ENCODE measurements at regions not wholly inside any gene's neighbourhood (a gene's known extent, or its start where the extent isn't known, plus 50 kb on each side); places are given as distances from the start of the nearest gene placed in this dataset.

DNA sequence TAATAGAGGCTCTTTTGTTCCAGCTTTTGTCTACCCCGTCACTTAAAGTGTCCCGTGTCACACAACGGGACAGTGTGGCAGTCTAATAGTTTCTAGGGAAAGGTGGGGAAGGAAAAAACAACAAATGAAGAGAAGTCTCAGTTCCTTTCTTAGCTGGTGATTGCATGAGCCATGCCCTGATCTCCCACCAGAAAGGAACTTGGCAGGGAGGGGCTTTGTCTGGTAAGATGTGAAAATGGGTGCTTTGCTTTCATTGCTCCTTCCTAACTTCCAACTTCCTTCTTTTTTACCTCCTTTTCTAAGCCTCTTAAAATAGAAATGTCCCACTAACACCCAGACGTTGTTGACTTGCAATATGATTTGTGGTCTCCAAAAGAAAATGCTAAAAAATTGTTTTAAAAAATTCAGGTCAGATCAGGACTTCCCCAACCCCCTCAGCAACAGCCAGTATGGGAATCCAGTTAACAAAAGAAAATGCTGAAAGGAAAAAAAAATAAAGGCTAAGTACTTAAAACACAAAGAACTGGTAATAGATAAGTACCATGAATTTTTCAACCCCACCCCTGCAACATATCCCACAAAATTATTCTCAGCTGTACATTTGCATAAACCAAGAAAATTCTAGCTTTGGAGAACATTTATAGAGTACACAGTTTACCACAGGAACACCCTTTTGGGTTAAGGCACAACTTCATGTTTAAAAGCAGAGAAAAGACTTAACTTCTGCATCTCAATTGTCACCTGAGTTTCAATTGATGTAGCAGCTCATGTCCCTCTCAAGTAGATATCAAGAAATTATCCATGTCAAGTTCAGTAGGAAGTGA lies 106.2 kb downstream of the NIBAN1 start:
- no peak for TF ChIP-seq POLR2AphosphoS5 (IDR thresholded peaks at IDR 0.05; ENCODE audit: low read depth, low read length)
- TF ChIP-seq, protein P1, sequence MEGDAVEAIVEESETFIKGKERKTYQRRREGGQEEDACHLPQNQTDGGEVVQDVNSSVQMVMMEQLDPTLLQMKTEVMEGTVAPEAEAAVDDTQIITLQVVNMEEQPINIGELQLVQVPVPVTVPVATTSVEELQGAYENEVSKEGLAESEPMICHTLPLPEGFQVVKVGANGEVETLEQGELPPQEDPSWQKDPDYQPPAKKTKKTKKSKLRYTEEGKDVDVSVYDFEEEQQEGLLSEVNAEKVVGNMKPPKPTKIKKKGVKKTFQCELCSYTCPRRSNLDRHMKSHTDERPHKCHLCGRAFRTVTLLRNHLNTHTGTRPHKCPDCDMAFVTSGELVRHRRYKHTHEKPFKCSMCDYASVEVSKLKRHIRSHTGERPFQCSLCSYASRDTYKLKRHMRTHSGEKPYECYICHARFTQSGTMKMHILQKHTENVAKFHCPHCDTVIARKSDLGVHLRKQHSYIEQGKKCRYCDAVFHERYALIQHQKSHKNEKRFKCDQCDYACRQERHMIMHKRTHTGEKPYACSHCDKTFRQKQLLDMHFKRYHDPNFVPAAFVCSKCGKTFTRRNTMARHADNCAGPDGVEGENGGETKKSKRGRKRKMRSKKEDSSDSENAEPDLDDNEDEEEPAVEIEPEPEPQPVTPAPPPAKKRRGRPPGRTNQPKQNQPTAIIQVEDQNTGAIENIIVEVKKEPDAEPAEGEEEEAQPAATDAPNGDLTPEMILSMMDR (IDR thresholded peaks at IDR 0.05; ENCODE audit: control extremely low read depth in 1 of 3, insufficient read depth in 1 of 3, low read depth in 1 of 3, low read length in 3 of 3): no peak
- TF ChIP-seq, protein P2, sequence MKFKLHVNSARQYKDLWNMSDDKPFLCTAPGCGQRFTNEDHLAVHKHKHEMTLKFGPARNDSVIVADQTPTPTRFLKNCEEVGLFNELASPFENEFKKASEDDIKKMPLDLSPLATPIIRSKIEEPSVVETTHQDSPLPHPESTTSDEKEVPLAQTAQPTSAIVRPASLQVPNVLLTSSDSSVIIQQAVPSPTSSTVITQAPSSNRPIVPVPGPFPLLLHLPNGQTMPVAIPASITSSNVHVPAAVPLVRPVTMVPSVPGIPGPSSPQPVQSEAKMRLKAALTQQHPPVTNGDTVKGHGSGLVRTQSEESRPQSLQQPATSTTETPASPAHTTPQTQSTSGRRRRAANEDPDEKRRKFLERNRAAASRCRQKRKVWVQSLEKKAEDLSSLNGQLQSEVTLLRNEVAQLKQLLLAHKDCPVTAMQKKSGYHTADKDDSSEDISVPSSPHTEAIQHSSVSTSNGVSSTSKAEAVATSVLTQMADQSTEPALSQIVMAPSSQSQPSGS (IDR thresholded peaks at IDR 0.05; ENCODE audit: low read length): no peak
